H4 (cell line): ENCODE measurements at regions not wholly inside any gene's neighbourhood (a gene's known extent, or its start where the extent isn't known, plus 50 kb on each side); places are given as distances from the start of the nearest gene placed in this dataset.
"Not testable (repeated sequence)": the region's sequence is repeated elsewhere in the genome, so short reads cannot be mapped to it uniquely, and the experiment has no call there.

Experiments
- DNase-seq: peaks from one replicate; pipeline ENCODE4 v3.0.0-alpha.2; 2015; ENCODE audit warnings: low spot score

GRCh38 chr3:176872771-176873209 lies 324.5 kb downstream of the TBL1XR1 start:
- peak; percentile 68 for DNase-seq

- DNase-seq: no peak
These were observed 326.8 kb downstream of the TBL1XR1 start for GRCh38 chr3:176870451-176870850.

- DNase-seq: peak; percentile 26
These were observed 329.3 kb downstream of the TBL1XR1 start for GRCh38 chr3:176867681-176868663.

- DNase-seq: no peak
These were observed 336.1 kb downstream of the TBL1XR1 start for GRCh38 chr3:176861137-176861536.

- DNase-seq: no peak
These were observed 340.6 kb downstream of the TBL1XR1 start for GRCh38 chr3:176856721-176857120.

GRCh38 chr3:176855901-176856486 lies 341.3 kb downstream of the TBL1XR1 start:
- no peak for DNase-seq

- no peak for DNase-seq
These were observed 342.1 kb downstream of the TBL1XR1 start for GRCh38 chr3:176855213-176855612.

- no peak for DNase-seq
These were observed 346.8 kb downstream of the TBL1XR1 start for GRCh38 chr3:176850498-176850897.

- no peak for DNase-seq
These were observed 348.7 kb downstream of the TBL1XR1 start for GRCh38 chr3:176848431-176849214.

GRCh38 chr3:176842914-176843313 lies 354.4 kb downstream of the TBL1XR1 start:
- DNase-seq: no peak

GRCh38 chr3:176840641-176841286 lies 356.5 kb downstream of the TBL1XR1 start:
- no peak for DNase-seq

- no peak for DNase-seq
These were observed 357.4 kb downstream of the TBL1XR1 start for GRCh38 chr3:176839901-176840300.

- DNase-seq: no peak
These were observed 357.8 kb downstream of the TBL1XR1 start for GRCh38 chr3:176839466-176839865.

GRCh38 chr3:176827244-176827643 lies 370.0 kb downstream of the TBL1XR1 start:
- DNase-seq: not testable (repeated sequence)

GRCh38 chr3:176824811-176825210 lies 372.5 kb downstream of the TBL1XR1 start:
- DNase-seq: no peak

- DNase-seq: no peak
These were observed 376.5 kb downstream of the TBL1XR1 start for GRCh38 chr3:176820764-176821163.

- DNase-seq: no peak
These were observed 380.3 kb downstream of the TBL1XR1 start for GRCh38 chr3:176816937-176817336.

- peak; percentile 53 for DNase-seq
These were observed 383.0 kb downstream of the TBL1XR1 start for GRCh38 chr3:176814285-176814684.

- DNase-seq: no peak
These were observed 389.3 kb downstream of the TBL1XR1 start for GRCh38 chr3:176807938-176808337.

GRCh38 chr3:176799675-176800074 lies 397.6 kb downstream of the TBL1XR1 start:
- DNase-seq: no peak

GRCh38 chr3:176798680-176799079 lies 398.6 kb downstream of the TBL1XR1 start:
- no peak for DNase-seq

GRCh38 chr3:176796371-176796770 lies 400.9 kb downstream of the TBL1XR1 start:
- no peak for DNase-seq
